Prostate gland (tissue), 2 donors: ENCODE measurements at regions not wholly inside any gene's neighbourhood (a gene's known extent, or its start where the extent isn't known, plus 50 kb on each side); places are given as distances from the start of the nearest gene placed in this dataset.

ENCODE experiments used
- DNase-seq: peaks from one replicate; pipeline ENCODE4 v3.0.0-alpha.2; 2019; ENCODE audit warnings: low spot score
- H3K27ac ChIP-seq, 2 donors: fragments of 200-600 bp; sonication (generic); 2 replicates each; pipeline ENCODE4 v1.5.1; 2017 to 2019
- H3K27me3 ChIP-seq: fragments of 200-600 bp; sonication (generic); replicated peaks from 2 replicates; pipeline ENCODE4 v1.5.1; 2019; ENCODE audit not compliant: insufficient read depth
- H3K36me3 ChIP-seq, 2 donors: fragments of 200-600 bp; sonication (generic); 1 replicate in 1 of 2; 2 replicates in 1 of 2; pipeline versions ENCODE4 v1.5.1 to v1.8.1; 2017 to 2019
- H3K4me1 ChIP-seq: fragments of 200-600 bp; sonication (generic); replicated peaks from 2 replicates; pipeline ENCODE4 v1.5.1; 2019
- H3K4me3 ChIP-seq, 2 donors: fragments of 200-600 bp; sonication (generic); 2 replicates each; pipeline ENCODE4 v1.5.1; 2017 to 2019
- H3K9me3 ChIP-seq: fragments of 200-600 bp; sonication (generic); 2 replicates; pipeline ENCODE4 v1.5.1; 2017
- CTCF ChIP-seq, 4 experiments: fragments of 200-600 bp in 2 of 4; fragments of 450-650 bp in 2 of 4; sonication (generic) in 2 of 4; IDR thresholded peaks; 1 replicate in 3 of 4; 2 replicates in 1 of 4; pipeline ENCODE4 v1.5.1; 2016 to 2019; ENCODE audit warnings: antibody characterized with exemption in 4 of 4, mild to moderate bottlenecking in 2 of 4, moderate library complexity in 2 of 4
- POLR2A ChIP-seq: fragments of 450-650 bp; IDR thresholded peaks from one replicate; pipeline ENCODE4 v1.6.1; 2016; ENCODE audit warnings: antibody characterized with exemption, mild to moderate bottlenecking
- POLR2AphosphoS5 ChIP-seq: sonication (generic); formaldehyde crosslinking; IDR thresholded peaks from one replicate; pipeline ENCODE4 v1.6.1; 2017; ENCODE audit warnings: antibody characterized with exemption
- WGBS: methylation state at CpG from one replicate; pipeline ENCODE4 v1.1.5; 2018; 5-methylcytosine and 5-hydroxymethylcytosine counted together
- intact Hi-C: fragments of 100-400 bp; cut with DNase I; formaldehyde crosslinking; loops from one replicate; pipeline ENCODE4 v1.14.2; 2022

DNA sequence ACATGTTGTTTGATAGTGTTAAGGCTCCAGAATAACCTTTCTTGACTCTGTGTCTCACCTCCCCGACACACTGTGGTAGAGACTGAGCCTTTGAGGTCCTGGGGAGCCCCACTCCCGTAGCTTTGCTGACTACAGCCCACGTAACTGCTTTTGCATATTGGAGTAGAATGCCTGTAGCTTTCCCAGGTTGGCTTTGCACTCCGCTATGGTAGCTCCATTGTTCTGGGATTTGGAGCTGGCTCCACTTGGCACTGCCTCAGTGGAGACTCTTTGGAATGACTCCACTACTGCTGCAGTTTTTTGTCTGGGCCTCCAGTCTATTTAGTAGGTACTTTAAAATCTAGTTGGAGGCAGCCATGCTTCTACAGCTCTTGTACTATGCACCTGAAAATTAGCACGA, 56.2 kb upstream of the ANXA1 start:
- TF ChIP-seq CTCF (IDR thresholded peaks at IDR 0.05), result no peak
- 89% methylated on average over 5 of the region's 5 CpGs for WGBS

DNA sequence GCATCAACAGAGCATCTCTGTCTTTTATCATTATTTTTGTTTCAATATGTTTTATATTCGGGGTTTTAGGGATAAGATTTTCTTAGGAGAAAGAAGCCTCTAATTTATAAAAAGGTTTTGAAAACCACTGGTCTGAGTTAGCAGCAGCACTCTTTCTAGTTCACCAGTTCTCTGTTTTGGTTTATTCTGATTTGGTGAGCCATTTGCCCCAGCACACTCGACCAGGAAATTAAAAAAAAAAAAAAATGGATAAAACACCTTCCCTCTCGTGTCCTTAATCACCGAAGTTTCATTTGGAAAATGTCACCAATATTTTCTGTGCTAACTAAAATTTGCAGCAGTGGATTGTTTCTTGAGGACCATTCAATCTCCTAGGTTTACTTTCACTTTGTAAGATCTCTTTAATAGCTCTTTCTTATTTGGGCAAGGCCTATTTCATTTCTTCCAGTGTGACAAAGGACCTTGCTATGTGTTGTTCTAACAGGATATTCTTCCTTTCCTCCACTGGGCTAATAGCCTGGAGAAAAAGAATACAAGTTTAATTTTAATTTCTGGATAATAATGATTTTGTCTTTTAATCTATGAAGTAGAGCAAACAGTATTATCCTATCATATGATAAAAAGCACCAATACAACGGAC, 57.8 kb upstream of the ANXA1 start:
- Histone ChIP-seq H3K4me1 (no peaks in the 10 kb centered on the region), H3K4me3 (no peak overlapping the region), H3K9me3 (no peaks in the 10 kb centered on the region), H3K36me3 (no peaks in the 10 kb centered on the region), H3K27ac (no peak overlapping the region), H3K27me3 (no peaks in the 10 kb centered on the region)
- no peak for DNase-seq
- intact Hi-C loops, result no loop called here
- 72% methylated on average over 5 of the region's 5 CpGs for WGBS
- no peak for TF ChIP-seq POLR2A
- no peak for TF ChIP-seq CTCF (IDR thresholded peaks at IDR 0.05)

More for the DNA sequence above, 56.2 kb upstream of the ANXA1 start:
- H3K36me3 ChIP-seq, result no peaks in the 10 kb centered on the region
- H3K27me3 ChIP-seq, result no peaks in the 10 kb centered on the region
- no peak overlapping the region for H3K4me3 ChIP-seq
- intact Hi-C loops, result no loop called here
- no peak for DNase-seq
- no peaks in the 10 kb centered on the region for H3K9me3 ChIP-seq
- H3K4me1 ChIP-seq, result no peaks in the 10 kb centered on the region
- no peak overlapping the region for H3K27ac ChIP-seq

DNA sequence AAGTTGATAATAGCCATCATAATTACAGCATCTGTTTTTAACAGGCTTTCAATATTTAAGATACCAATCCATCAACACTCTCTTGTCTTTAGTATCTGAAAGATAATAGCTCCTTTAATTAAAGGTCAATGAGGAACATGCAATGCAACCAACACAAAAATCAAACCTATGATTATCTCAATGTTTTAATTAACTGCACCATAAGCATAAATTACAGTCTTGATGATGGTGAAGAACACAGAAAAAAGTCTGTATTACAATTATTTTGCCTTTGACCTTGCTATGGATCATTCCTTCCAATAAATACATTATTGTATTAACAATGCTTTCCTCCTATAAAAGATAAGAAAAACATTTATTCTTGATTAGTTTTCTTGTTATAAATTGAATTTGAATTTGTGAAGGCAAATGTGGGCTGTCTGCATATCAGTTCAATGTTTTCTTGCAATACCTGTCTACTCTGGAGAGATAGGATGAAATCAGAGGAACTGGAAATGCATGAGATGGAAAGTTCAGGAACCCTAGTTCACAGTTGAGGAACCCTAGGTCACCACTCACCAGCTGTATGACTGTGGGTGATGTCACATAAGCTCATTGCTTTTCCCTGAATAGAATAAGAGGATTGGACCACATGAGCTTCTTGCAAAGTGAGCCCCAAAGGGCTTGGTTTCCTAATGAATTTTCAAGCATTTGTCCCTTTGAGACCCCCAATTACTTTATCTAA, 58.5 kb upstream of the ANXA1 start:
- no peak overlapping the region for H3K27ac ChIP-seq
- TF ChIP-seq CTCF (IDR thresholded peaks at IDR 0.05) (no peak), POLR2AphosphoS5 (no peak), POLR2A (no peak)
- H3K4me3 ChIP-seq, result no peak overlapping the region
- intact Hi-C loops, result no loop called here
- no peaks in the 10 kb centered on the region for H3K27me3 ChIP-seq
- no peak for DNase-seq
- no peaks in the 10 kb centered on the region for H3K9me3 ChIP-seq
- no peaks in the 10 kb centered on the region for H3K36me3 ChIP-seq
- H3K4me1 ChIP-seq, result no peaks in the 10 kb centered on the region

GRCh38 chr9:73091909-73092308, 59.8 kb upstream of the ANXA1 start:
- Histone ChIP-seq H3K27ac (no peak overlapping the region), H3K27me3 (no peaks in the 10 kb centered on the region), H3K4me3 (no peak overlapping the region), H3K4me1 (no peaks in the 10 kb centered on the region), H3K9me3 (no peaks in the 10 kb centered on the region), H3K36me3 (no peaks in the 10 kb centered on the region)
- DNase-seq, result no peak
- no peak for TF ChIP-seq POLR2A
- no peak for TF ChIP-seq POLR2AphosphoS5
- no peak for TF ChIP-seq CTCF (IDR thresholded peaks at IDR 0.05)
- intact Hi-C loops, result no loop called here
- WGBS, result 74% methylated on average over 2 of the region's 2 CpGs

DNA sequence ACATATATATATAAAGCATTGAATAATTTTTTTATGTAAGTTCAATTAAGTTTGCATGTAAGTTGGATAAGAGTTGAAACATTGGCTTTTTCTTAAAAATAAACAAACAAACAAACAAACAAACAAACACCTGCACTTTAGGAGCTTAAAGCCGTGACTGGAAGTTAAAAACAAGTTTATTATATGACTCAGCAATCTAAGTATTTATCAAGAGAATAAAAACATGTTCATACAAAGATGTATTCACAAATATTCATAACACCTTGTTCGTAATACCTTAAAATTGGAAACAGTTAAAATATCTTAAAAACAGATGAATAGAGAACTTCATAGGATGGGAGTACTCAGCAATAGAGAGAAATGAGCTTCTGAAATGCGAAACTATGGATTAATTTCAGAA, 61.5 kb upstream of the ANXA1 start:
- intact Hi-C loops, result no loop called here
- Histone ChIP-seq H3K27ac (no peak overlapping the region), H3K27me3 (no peaks in the 10 kb centered on the region), H3K9me3 (no peaks in the 10 kb centered on the region), H3K4me3 (no peak overlapping the region), H3K36me3 (no peaks in the 10 kb centered on the region), H3K4me1 (no peaks in the 10 kb centered on the region)
- WGBS, result 63% methylated on average over 3 of the region's 3 CpGs
- DNase-seq, result no peak
- TF ChIP-seq POLR2AphosphoS5, result no peak
- no peak for TF ChIP-seq CTCF (IDR thresholded peaks at IDR 0.05)
- TF ChIP-seq POLR2A, result no peak
